RWPE2 (cell line): ENCODE measurements at regions not wholly inside any gene's neighbourhood (a gene's known extent, or its start where the extent isn't known, plus 50 kb on each side); places are given as distances from the start of the nearest gene placed in this dataset.

Experiments
- ATAC-seq: fragments of 200-7000 bp; cut with Tn5 transposase; 3 replicates; pipeline ENCODE4 v1.9.1; 2021; ENCODE audit warnings: low read depth
- DNase-seq: peaks from one replicate; pipeline ENCODE4 v3.0.0-alpha.2; 2020; ENCODE audit warnings: low spot score
- H3K27ac ChIP-seq: fragments of 450-650 bp; 2 replicates; pipeline ENCODE4 v1.5.1; 2017; ENCODE audit warnings: mild to moderate bottlenecking; ENCODE audit not compliant: poor library complexity, severe bottlenecking
- H3K27me3 ChIP-seq: fragments of 250-450 bp; sonication (Bioruptor Pico); 2 replicates; pipeline ENCODE4 v1.5.1; 2021; ENCODE audit warnings: mild to moderate bottlenecking, moderate library complexity; ENCODE audit not compliant: insufficient read depth, poor library complexity, severe bottlenecking
- H3K36me3 ChIP-seq: fragments of 250-450 bp; sonication (Bioruptor Pico); 2 replicates; pipeline ENCODE4 v1.5.1; 2020; ENCODE audit warnings: low read depth, mild to moderate bottlenecking, moderate library complexity
- H3K4me1 ChIP-seq: fragments of 250-450 bp; sonication (Bioruptor Pico); 2 replicates; pipeline ENCODE4 v1.5.1; 2021; ENCODE audit warnings: mild to moderate bottlenecking, moderate library complexity; ENCODE audit not compliant: insufficient read depth, poor library complexity, severe bottlenecking
- H3K4me3 ChIP-seq: fragments of 250-450 bp; sonication (Bioruptor Pico); 2 replicates; pipeline ENCODE4 v1.5.1; 2021; ENCODE audit warnings: mild to moderate bottlenecking, moderate library complexity; ENCODE audit not compliant: severe bottlenecking
- H3K9me3 ChIP-seq: fragments of 250-450 bp; sonication (Bioruptor Pico); 2 replicates; pipeline ENCODE4 v1.5.1; 2021; ENCODE audit warnings: mild to moderate bottlenecking, moderate library complexity; ENCODE audit not compliant: severe bottlenecking
- CTCF ChIP-seq: fragments of 450-650 bp; IDR thresholded peaks from one replicate; pipeline ENCODE4 v1.5.1; 2017; ENCODE audit warnings: mild to moderate bottlenecking, moderate library complexity; ENCODE audit not compliant: poor library complexity, severe bottlenecking

GRCh38 chr9:73871636-73872035 lies 625.5 kb upstream of the RORB start:
- TF ChIP-seq CTCF, result no peak
- H3K9me3 ChIP-seq, result no peaks in the 10 kb centered on the region
- H3K27ac ChIP-seq, result no peak overlapping the region
- no peaks in the 10 kb centered on the region for H3K27me3 ChIP-seq
- H3K36me3 ChIP-seq, result no peaks in the 10 kb centered on the region
- peaks cover 9% of the 10 kb centered on the region for H3K4me1 ChIP-seq
- H3K4me3 ChIP-seq, result no peak overlapping the region
- no peak for DNase-seq
- no peak for ATAC-seq

GRCh38 chr9:73872701-73873100 lies 624.4 kb upstream of the RORB start:
- no peak overlapping the region for H3K27ac ChIP-seq
- H3K36me3 ChIP-seq, result no peaks in the 10 kb centered on the region
- H3K4me3 ChIP-seq, result no peak overlapping the region
- H3K9me3 ChIP-seq, result no peaks in the 10 kb centered on the region
- DNase-seq (no peak), ATAC-seq (no peak)
- TF ChIP-seq CTCF, result no peak
- peaks cover 9% of the 10 kb centered on the region for H3K4me1 ChIP-seq
- H3K27me3 ChIP-seq, result no peaks in the 10 kb centered on the region

- DNase-seq, result no peak
- no peak for ATAC-seq
- Histone ChIP-seq H3K27me3 (no peaks in the 10 kb centered on the region), H3K27ac (no peak overlapping the region), H3K4me3 (no peak overlapping the region), H3K4me1 (no peaks in the 10 kb centered on the region), H3K36me3 (no peaks in the 10 kb centered on the region), H3K9me3 (no peaks in the 10 kb centered on the region)
- no peak for TF ChIP-seq CTCF
Observed at GRCh38 chr9:73880101-73880500, 617.0 kb upstream of the RORB start.

GRCh38 chr9:73889023-73889422 lies 608.1 kb upstream of the RORB start:
- TF ChIP-seq CTCF, result no peak
- ATAC-seq, result no peak
- Histone ChIP-seq H3K27me3 (no peaks in the 10 kb centered on the region), H3K4me1 (no peaks in the 10 kb centered on the region), H3K27ac (no peak overlapping the region), H3K9me3 (no peaks in the 10 kb centered on the region), H3K36me3 (no peaks in the 10 kb centered on the region), H3K4me3 (no peak overlapping the region)
- no peak for DNase-seq

- no peak for DNase-seq
- Histone ChIP-seq H3K27me3 (no peaks in the 10 kb centered on the region), H3K9me3 (no peaks in the 10 kb centered on the region), H3K27ac (no peak overlapping the region), H3K36me3 (no peaks in the 10 kb centered on the region), H3K4me3 (no peak overlapping the region), H3K4me1 (no peaks in the 10 kb centered on the region)
- ATAC-seq, result no peak
- TF ChIP-seq CTCF, result no peak
Observed at GRCh38 chr9:73890685-73891277, 606.4 kb upstream of the RORB start.
